ENCODE measurements at regions not wholly inside any gene's neighbourhood (a gene's known extent, or its start where the extent isn't known, plus 50 kb on each side); places are given as distances from the start of the nearest gene placed in this dataset.
"Not testable (repeated sequence)": the region's sequence is repeated elsewhere in the genome, so short reads cannot be mapped to it uniquely, and the experiment has no call there.

- no peaks in the 10 kb centered on the region for H3K27me3 Mint-ChIP-seq
- TF ChIP-seq, protein P1, sequence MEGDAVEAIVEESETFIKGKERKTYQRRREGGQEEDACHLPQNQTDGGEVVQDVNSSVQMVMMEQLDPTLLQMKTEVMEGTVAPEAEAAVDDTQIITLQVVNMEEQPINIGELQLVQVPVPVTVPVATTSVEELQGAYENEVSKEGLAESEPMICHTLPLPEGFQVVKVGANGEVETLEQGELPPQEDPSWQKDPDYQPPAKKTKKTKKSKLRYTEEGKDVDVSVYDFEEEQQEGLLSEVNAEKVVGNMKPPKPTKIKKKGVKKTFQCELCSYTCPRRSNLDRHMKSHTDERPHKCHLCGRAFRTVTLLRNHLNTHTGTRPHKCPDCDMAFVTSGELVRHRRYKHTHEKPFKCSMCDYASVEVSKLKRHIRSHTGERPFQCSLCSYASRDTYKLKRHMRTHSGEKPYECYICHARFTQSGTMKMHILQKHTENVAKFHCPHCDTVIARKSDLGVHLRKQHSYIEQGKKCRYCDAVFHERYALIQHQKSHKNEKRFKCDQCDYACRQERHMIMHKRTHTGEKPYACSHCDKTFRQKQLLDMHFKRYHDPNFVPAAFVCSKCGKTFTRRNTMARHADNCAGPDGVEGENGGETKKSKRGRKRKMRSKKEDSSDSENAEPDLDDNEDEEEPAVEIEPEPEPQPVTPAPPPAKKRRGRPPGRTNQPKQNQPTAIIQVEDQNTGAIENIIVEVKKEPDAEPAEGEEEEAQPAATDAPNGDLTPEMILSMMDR (IDR thresholded peaks at IDR 0.05), result no peak
- intact Hi-C loops (cut with micrococcal nuclease), result no loop called here
- H3K36me3 Mint-ChIP-seq (ENCODE audit: low read depth), result no peaks in the 10 kb centered on the region
- H3K4me1 Mint-ChIP-seq (ENCODE audit: low read depth), result no peaks in the 10 kb centered on the region
- no peak overlapping the region for H3K27ac Mint-ChIP-seq
- DNase-seq (no peak), ATAC-seq (no peak)
- H3K9me3 Mint-ChIP-seq, result no peaks in the 10 kb centered on the region
- CTCF ChIA-PET, result no interaction called here
- H3K4me3 Mint-ChIP-seq, result no peak overlapping the region
- POLR2A ChIA-PET, result no interaction called here
Measured at GRCh38 chr17:71511266-71511995, 609.4 kb upstream of the SOX9 start.

- intact Hi-C loops (cut with micrococcal nuclease); CTCF ChIA-PET; H3K9me3 Mint-ChIP-seq; H3K4me3 Mint-ChIP-seq; ATAC-seq; DNase-seq; H3K36me3 Mint-ChIP-seq (ENCODE audit: low read depth); H3K4me1 Mint-ChIP-seq (ENCODE audit: low read depth); POLR2A ChIA-PET; H3K27me3 Mint-ChIP-seq; H3K27ac Mint-ChIP-seq: not testable (repeated sequence)
Measured at GRCh38 chr17:71513725-71514124, 607.1 kb upstream of the SOX9 start.

DNA sequence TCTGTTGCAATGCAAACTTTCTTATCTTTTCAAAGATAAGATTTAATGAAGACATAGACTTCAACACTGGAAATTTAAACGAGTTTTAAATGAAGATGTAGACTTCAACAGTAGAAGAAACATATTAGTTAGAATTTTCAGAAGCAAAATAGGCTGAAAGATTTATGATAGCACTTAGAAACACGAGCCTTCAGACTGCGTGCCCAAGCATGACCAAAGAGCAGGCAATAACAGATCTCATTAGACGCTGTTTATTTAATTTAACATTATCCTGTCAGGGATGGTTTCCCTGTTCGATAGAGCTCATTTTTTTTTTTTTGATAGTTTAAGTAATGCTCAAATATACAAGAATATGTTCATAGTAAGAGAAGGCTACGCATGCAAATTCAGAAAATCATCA is 604.7 kb upstream of the SOX9 start:
- intact Hi-C loops (cut with micrococcal nuclease), result no loop called here
- TF ChIP-seq, protein P1 (IDR thresholded peaks at IDR 0.05), result no peak
- Mint-ChIP-seq H3K9me3 (no peaks in the 10 kb centered on the region), H3K4me1 (ENCODE audit: low read depth) (no peaks in the 10 kb centered on the region), H3K36me3 (ENCODE audit: low read depth) (no peaks in the 10 kb centered on the region), H3K4me3 (no peak overlapping the region), H3K27me3 (no peaks in the 10 kb centered on the region), H3K27ac (no peak overlapping the region)
- DNase-seq (no peak), ATAC-seq (no peak)
- CTCF ChIA-PET, result no interaction called here
- POLR2A ChIA-PET, result no interaction called here

DNA sequence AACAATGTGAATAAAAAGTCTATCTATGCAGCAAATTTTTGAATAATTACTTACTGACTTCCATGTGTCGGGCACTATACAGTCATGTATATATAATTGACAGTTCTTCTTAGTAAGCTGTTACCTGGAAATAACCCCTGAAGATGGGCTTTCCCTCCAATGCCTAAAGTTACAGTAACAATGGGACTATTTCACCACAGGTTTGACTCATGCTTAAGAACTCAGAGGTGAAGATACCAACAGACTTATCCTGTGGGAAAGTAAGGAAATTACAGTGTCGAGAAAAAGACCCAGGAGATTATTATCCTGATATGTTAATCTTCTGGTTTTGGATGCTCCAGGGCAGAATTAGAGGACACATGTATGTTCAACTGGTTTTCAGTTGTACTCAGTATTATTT is 601.5 kb upstream of the SOX9 start:
- intact Hi-C loops (cut with micrococcal nuclease), result no loop called here
- ChIA-PET CTCF (no interaction called here), POLR2A (no interaction called here)
- Mint-ChIP-seq H3K4me1 (ENCODE audit: low read depth) (no peaks in the 10 kb centered on the region), H3K27me3 (no peaks in the 10 kb centered on the region), H3K9me3 (no peaks in the 10 kb centered on the region), H3K4me3 (no peak overlapping the region), H3K36me3 (ENCODE audit: low read depth) (no peaks in the 10 kb centered on the region), H3K27ac (no peak overlapping the region)
- DNase-seq (no peak), ATAC-seq (no peak)
- TF ChIP-seq, protein P1 (IDR thresholded peaks at IDR 0.05), result no peak

GRCh38 chr17:71521724-71522123 is 599.1 kb upstream of the SOX9 start:
- ChIA-PET POLR2A (no interaction called here), CTCF (no interaction called here)
- H3K27me3 Mint-ChIP-seq, result no peaks in the 10 kb centered on the region
- H3K4me1 Mint-ChIP-seq (ENCODE audit: low read depth), result no peaks in the 10 kb centered on the region
- H3K9me3 Mint-ChIP-seq, result no peaks in the 10 kb centered on the region
- DNase-seq (no peak), ATAC-seq (no peak)
- no peaks in the 10 kb centered on the region for H3K36me3 Mint-ChIP-seq (ENCODE audit: low read depth)
- no peak overlapping the region for H3K27ac Mint-ChIP-seq
- TF ChIP-seq, protein P1 (IDR thresholded peaks at IDR 0.05), result no peak
- no peak overlapping the region for H3K4me3 Mint-ChIP-seq
- intact Hi-C loops (cut with micrococcal nuclease), result no loop called here

GRCh38 chr17:71522383-71522782 is 598.4 kb upstream of the SOX9 start:
- H3K27me3 Mint-ChIP-seq, result no peaks in the 10 kb centered on the region
- DNase-seq, result no peak
- ChIA-PET POLR2A (no interaction called here), CTCF (no interaction called here)
- no peaks in the 10 kb centered on the region for H3K4me1 Mint-ChIP-seq (ENCODE audit: low read depth)
- no peak overlapping the region for H3K4me3 Mint-ChIP-seq
- H3K9me3 Mint-ChIP-seq, result no peaks in the 10 kb centered on the region
- intact Hi-C loops (cut with micrococcal nuclease), result no loop called here
- H3K27ac Mint-ChIP-seq, result no peak overlapping the region
- H3K36me3 Mint-ChIP-seq (ENCODE audit: low read depth), result no peaks in the 10 kb centered on the region
- TF ChIP-seq, protein P1 (IDR thresholded peaks at IDR 0.05), result no peak
- no peak for ATAC-seq

All from activated CD8-positive, alpha-beta T cell treated with anti-CD3 and anti-CD28 coated beads for 36 hours (primary cell).